Urinary bladder (tissue), 3 donors: ENCODE measurements at regions not wholly inside any gene's neighbourhood (a gene's known extent, or its start where the extent isn't known, plus 50 kb on each side); places are given as distances from the start of the nearest gene placed in this dataset.
"Not testable (repeated sequence)": the region's sequence is repeated elsewhere in the genome, so short reads cannot be mapped to it uniquely, and the experiment has no call there.

Experiments
- DNase-seq: peaks from one replicate; pipeline ENCODE4 v3.0.0-alpha.2; 2015; ENCODE audit errors: extremely low spot score
- H3K27ac ChIP-seq: one replicate; pipeline ENCODE4 v1.5.1; 2013; ENCODE audit warnings: low read depth, mild to moderate bottlenecking, moderate library complexity
- H3K36me3 ChIP-seq: one replicate; pipeline ENCODE4 v1.6.1; 2013; ENCODE audit warnings: mild to moderate bottlenecking, moderate library complexity; ENCODE audit not compliant: insufficient read depth
- H3K4me1 ChIP-seq: one replicate; pipeline ENCODE4 v1.6.1; 2013; ENCODE audit warnings: mild to moderate bottlenecking, moderate library complexity; ENCODE audit not compliant: insufficient read depth
- H3K4me3 ChIP-seq: one replicate; pipeline ENCODE4 v1.5.1; 2013; ENCODE audit warnings: low read depth, low read length
- WGBS: extraction: QIAGEN DNeasy Blood & Tissue Kit; methylation state at CpG from one replicate; pipeline ENCODE4 v1.1.7; 2013; 5-methylcytosine and 5-hydroxymethylcytosine counted together
- donor health status: healthy with polysubstance abuse.
- donor health status: healthy.

DNA sequence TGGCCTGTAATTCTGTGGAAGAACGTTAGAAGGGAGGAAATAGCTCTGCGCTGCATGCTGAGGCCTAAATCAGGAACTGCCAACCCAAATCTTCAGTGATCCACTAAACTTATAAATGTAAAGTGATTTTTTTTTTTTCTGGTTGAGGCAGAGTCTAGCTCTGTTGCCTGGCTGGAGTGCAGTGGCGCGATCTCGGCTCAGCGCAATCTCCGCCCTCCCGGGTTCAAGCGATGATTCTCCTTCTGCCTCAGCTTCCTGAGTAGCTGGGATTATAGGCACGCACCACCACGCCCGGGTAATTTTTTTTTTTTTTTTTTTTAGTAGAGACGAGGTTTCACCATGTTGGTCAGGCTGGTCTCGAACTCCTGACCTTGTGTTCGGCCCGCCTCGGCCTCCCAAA is 717.4 kb upstream of the FAM174A start:
- no peak for DNase-seq
- no peaks in the 10 kb centered on the region for H3K4me1 ChIP-seq
- 94% methylated on average over 17 of the region's 17 CpGs for WGBS

DNA sequence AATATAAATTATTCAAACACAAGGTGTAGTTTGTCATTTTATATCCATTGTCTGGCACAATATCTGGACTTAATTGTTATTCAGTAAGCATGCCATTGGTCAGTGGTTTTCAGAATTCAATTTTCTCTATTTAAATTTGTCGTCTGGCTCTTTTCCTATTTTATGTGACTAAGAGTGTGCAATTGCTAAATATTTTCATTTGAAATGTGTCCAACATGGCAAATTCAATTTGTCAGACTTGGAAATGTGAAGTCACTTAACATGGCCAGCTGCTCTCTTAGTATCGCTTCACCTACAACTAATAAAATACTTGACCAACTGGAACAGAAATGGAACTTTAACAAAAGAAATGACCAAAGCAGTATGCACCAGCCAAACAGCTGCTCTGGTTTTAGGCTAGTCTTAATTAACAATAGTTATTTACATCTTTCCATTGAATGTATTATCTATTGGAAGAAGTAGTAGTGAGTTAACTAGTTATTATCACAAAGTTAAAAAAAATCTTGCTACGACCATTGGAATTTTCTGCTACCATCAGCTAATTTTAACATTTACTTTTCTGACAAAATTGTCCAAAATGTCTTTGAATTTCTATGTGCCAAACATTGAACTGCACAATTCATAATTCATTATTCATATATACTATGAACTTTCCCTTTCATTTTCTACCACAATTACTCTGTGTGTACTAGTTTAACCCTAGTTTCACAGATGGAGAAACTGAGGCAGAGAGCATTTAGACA is 720.7 kb upstream of the FAM174A start:
- WGBS, result 30% methylated on average over 3 of the region's 3 CpGs
- no peak for DNase-seq
- Histone ChIP-seq H3K36me3 (no peaks in the 10 kb centered on the region), H3K4me3 (no peak overlapping the region), H3K27ac (no peak overlapping the region), H3K4me1 (no peaks in the 10 kb centered on the region)

More for the DNA sequence above, 717.4 kb upstream of the FAM174A start:
- Histone ChIP-seq H3K36me3 (no peaks in the 10 kb centered on the region), H3K27ac (no peak overlapping the region), H3K4me3 (no peak overlapping the region)

DNA sequence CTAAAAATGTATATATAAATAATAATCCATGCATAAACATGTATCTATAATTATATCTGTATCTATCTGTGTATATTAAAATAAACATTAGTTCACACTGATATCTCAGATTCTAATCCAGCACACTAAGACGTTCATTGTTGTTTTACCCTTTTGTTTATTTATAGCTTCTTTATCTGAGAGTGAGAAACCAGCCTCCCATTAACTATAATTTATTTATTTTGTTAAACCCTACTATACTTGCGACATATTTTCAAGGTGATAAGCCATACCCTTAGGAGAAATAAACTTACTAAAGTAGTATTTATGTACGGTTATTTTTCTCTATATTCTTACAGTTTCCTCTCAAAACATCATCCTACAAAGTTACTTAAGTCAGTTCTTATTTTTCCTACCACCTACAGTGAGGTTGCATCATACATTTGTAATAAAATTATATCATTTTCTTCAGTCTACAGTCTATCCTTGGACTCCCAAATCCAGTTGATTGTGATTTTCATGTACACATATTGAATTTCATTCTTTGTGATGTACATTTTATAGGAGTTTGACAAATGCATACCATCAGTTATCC is 726.4 kb upstream of the FAM174A start:
- no peaks in the 10 kb centered on the region for H3K4me1 ChIP-seq
- DNase-seq, result no peak
- H3K4me3 ChIP-seq, result no peak overlapping the region
- no peaks in the 10 kb centered on the region for H3K36me3 ChIP-seq
- WGBS, result 49% methylated on average over 3 of the region's 3 CpGs
- no peak overlapping the region for H3K27ac ChIP-seq

DNA sequence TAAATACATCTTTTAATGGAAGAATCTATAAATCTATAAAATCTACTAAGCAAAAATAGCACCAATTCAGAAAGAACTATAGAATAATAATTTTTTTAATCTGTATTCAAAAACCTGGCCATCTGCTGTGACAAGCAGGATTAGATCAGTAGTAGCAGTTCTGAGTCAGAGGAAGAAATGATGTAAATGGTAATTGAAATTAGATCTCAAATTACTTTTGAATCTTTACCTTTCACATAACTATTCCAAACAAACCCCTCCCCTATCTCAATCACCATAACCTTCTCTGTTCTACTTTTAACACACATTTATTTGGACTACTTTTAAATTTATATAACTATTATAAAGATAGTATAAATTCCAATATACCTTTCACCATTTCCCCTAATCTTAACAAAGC is 727.8 kb upstream of the FAM174A start:
- H3K27ac ChIP-seq, result no peak overlapping the region
- DNase-seq, result no peak
- no peak overlapping the region for H3K4me3 ChIP-seq
- no peaks in the 10 kb centered on the region for H3K4me1 ChIP-seq
- H3K36me3 ChIP-seq, result no peaks in the 10 kb centered on the region

DNA sequence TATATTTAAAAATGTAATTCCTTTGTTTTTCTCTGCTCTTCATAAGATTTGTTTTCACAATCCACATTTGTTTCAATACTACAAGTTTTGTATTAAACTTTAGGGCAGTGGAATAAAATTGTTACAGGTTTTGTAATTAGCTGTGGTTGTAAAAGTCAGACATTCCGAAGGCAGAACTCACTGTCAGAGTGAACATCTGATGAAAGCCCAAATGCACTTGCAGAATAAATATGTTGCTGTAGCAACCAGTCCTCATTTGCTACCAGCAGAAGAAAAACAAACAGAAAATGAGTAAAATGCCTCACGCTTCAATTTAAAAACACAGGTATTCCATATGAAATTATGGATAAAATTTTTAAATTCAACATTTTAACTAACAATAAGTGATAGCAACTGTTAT is 740.1 kb upstream of the FAM174A start:
- Histone ChIP-seq H3K4me1 (no peaks in the 10 kb centered on the region), H3K36me3 (no peaks in the 10 kb centered on the region), H3K27ac (no peak overlapping the region), H3K4me3 (no peak overlapping the region)
- 72% methylated on average over 2 of the region's 2 CpGs for WGBS
- DNase-seq, result no peak

DNA sequence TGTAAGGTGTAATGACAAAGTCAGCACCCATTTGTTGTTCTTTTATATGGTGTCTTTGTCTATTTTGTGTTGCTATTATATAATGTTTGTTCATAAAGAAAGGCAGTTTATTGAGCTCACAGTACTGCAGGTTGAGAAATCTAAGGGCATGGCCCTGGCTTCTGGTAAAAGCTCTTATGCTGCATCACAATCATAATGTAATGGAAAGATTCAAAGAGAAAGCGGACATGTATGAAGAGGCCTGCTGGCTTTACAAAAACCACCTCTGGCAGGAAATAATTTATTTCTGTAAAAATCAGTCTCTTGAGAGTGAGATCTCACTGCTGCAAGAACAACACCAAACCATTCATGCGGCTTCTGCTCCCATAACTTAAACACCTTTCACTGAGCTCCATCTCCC is 746.7 kb upstream of the FAM174A start:
- no peak for DNase-seq
- no peak overlapping the region for H3K27ac ChIP-seq
- 49% methylated on average over 2 of the region's 2 CpGs for WGBS
- no peaks in the 10 kb centered on the region for H3K4me1 ChIP-seq
- H3K4me3 ChIP-seq, result no peak overlapping the region
- no peaks in the 10 kb centered on the region for H3K36me3 ChIP-seq

DNA sequence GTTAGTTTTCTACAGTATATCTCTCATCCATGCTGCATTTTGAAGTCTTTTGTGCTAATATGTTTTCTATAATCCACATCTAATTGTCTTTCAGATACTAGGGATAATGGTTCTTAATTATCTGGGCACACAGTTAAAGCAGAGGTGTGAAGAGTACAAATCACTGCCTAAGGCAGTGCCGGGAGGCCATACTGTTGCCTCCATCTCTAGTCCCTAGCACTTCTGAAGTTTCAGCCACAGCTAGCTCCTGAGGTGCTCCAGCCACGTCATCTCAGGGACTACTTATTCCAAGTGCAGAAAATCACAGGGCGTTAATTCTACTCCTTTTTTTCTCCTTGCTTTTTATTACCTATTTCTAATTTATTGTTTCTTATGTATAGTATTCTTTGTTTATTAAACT is 760.0 kb upstream of the FAM174A start:
- H3K4me3 ChIP-seq, result no peak overlapping the region
- no peaks in the 10 kb centered on the region for H3K36me3 ChIP-seq
- no peak overlapping the region for H3K27ac ChIP-seq
- no peak for DNase-seq
- no peaks in the 10 kb centered on the region for H3K4me1 ChIP-seq
- WGBS, result 75% methylated on average over 3 of the region's 3 CpGs

DNA sequence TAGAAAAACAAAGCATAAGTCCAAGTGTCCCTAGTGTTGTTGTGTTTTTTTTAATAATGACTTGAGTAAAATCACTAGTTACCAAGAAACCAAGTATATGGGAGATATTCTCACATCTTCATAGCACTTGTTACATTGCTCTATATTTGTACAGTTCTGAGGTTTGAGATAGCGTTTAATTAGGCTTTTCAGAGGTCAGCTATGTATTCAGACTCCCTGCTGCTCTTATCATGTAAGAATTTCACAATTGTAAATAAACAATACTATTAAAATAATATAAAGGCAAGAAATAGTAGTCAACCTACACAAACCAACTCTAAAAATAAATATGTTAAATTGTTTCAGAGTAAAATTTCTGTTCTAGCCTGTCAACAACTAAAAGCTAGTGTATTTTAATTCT is 761.9 kb upstream of the FAM174A start:
- Histone ChIP-seq H3K4me3 (no peak overlapping the region), H3K4me1 (no peaks in the 10 kb centered on the region), H3K27ac (no peak overlapping the region), H3K36me3 (no peaks in the 10 kb centered on the region)
- WGBS, result 51% methylated on average over 1 of the region's 1 CpG
- DNase-seq, result no peak

DNA sequence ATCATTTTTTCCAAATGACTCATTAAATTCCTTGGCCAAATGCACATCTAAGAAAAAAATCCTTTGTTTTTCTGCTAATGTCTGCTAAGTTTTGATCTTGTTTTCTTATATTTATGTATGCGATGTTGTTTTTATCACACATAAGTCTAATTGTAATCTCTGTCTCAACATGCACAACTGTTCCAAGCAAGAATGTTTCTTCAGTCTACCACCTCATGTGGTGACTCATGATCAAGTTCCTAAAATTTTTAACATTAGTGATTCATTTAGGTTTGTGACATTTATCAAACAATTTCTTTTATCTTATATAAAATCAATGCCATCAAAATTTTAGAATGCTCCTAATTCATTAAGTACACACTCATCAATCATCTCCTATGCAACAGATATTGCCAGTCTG is 763.9 kb upstream of the FAM174A start:
- Histone ChIP-seq H3K27ac (no peak overlapping the region), H3K36me3 (no peaks in the 10 kb centered on the region), H3K4me3 (no peak overlapping the region), H3K4me1 (no peaks in the 10 kb centered on the region)
- 80% methylated on average over 1 of the region's 1 CpG for WGBS
- DNase-seq, result no peak

DNA sequence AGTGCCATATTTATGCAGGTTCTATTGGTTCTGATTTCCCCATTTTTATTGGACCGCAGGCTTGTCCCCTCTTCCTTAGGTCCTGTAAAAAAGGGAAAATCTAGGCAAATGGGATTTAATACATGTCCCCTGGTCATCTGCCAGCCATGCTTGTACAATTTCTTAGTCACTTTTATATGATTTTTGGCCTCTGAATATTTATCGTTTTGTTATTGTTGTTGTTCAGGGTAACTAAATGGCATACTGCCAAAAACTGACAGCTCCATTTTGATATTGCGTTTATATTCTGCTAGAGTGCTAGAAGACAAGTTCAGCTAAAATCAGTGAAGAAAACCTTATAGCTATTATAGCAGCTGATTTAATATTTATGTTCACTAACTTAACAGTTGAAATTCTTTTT is 770.2 kb upstream of the FAM174A start:
- DNase-seq, result no peak
- 61% methylated on average over 3 of the region's 3 CpGs for WGBS
- H3K36me3 ChIP-seq, result no peaks in the 10 kb centered on the region

DNA sequence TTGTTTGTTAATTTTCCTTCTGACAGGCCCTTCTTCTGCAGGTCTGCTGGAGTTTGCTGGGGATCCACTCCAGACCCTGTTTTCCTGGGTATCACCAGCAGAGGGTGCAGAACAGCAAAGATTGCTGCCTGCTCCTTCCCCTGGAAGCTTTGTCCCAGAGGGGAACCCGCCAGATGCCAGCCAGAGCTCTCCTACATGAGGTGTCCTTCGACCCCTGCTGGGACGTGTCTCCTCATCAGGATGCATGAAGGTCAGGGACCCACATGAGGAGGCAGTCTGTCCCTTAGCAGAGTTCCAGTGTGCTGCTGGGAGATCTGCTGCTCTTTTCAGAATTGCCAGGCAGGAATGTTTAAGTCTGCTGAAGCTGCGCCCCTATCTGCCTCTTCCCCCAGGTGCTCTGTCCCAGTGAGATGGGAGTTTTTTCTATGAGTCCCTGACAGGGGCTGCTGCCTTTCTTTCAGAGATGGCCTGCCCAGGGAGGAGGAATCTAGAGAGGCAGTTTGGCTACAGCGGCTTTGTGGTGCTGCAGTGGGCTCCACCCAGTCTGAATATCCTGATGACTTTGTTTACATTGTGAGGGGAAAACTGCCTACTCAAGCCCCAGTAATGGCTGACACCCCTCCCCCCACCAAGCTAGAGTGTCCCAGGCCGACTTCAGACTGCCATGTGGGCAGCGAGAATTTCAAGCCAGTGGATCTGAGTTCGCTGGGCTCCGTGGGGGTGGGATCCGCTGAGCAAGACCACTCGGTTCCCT is 772.0 kb upstream of the FAM174A start:
- WGBS, result 83% methylated on average over 11 of the region's 11 CpGs
- H3K4me1 ChIP-seq, result no peaks in the 10 kb centered on the region
- DNase-seq, result no peak
- H3K27ac ChIP-seq, result no peak overlapping the region
- H3K36me3 ChIP-seq, result no peaks in the 10 kb centered on the region
- no peak overlapping the region for H3K4me3 ChIP-seq

More for the DNA sequence above, 770.2 kb upstream of the FAM174A start:
- no peak overlapping the region for H3K4me3 ChIP-seq
- no peaks in the 10 kb centered on the region for H3K4me1 ChIP-seq
- no peak overlapping the region for H3K27ac ChIP-seq

DNA sequence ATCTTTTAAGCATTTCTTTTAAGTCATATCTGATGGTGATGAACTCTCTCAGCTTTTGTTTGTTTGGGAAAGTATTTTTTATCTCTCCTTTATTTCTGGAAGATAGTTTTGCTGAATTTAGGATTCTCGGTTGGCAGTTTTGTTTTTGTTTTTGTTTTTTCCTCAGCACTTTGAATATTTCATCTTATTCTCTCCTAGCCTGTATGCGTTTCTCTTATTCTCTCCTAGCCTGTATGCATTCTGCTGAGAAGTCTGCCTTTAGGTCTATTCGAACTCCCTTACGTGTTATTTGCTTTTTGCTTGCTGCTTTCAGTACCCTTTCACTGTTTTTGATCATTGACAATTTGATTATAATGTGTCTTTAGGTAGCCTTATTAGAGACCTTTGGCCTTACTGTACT is 787.8 kb upstream of the FAM174A start:
- no peaks in the 10 kb centered on the region for H3K4me1 ChIP-seq
- no peak for DNase-seq
- 94% methylated on average over 4 of the region's 4 CpGs for WGBS
- H3K4me3 ChIP-seq, result no peak overlapping the region
- no peak overlapping the region for H3K27ac ChIP-seq
- no peaks in the 10 kb centered on the region for H3K36me3 ChIP-seq

DNA sequence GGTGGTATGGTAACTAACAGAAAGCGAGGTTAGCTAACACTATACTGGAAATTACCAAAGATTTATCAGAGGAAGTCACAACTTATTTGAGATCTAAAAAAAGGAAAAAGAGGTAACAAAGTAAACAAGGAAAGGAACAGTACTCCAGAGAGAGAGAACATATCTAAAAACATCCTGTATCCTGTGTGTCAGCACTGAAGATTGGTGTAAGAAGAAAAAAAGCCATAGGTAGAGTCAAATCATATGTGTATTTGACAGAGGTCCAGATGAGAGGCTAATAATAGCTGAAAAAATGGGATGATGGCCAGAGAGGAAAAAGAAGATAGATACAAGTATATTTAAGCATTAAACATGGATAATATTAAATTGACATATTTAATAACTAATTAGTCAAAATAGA is 802.0 kb upstream of the FAM174A start:
- H3K4me1 ChIP-seq, H3K4me3 ChIP-seq, H3K36me3 ChIP-seq, DNase-seq, H3K27ac ChIP-seq: not testable (repeated sequence)
- WGBS, result 77% methylated on average over 1 of the region's 1 CpG

DNA sequence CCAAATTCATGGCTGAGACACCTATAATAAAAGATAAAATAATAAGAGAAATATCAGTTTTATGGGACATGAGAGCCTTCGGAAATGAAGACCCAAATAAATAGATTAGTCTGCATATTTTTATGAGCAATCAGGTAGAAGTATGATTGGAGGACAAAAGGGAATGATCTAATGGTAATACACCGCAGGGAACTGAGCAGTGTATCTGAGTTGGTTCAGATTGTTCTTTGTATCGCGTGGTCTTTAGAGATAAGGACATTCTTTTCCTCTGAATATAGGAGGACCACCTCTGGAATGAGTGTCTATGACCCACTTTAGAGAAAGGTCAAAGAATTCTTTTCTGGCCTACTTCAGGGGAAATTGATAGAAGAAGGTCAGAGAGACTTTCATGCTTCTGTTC is 801.8 kb upstream of the CHD1 start:
- not testable (repeated sequence) for H3K4me1 ChIP-seq, H3K27ac ChIP-seq, DNase-seq, H3K4me3 ChIP-seq, H3K36me3 ChIP-seq
- WGBS, result 75% methylated on average over 4 of the region's 4 CpGs
